ENCODE measurements at regions not wholly inside any gene's neighbourhood (a gene's known extent, or its start where the extent isn't known, plus 50 kb on each side); places are given as distances from the start of the nearest gene placed in this dataset.

DNA sequence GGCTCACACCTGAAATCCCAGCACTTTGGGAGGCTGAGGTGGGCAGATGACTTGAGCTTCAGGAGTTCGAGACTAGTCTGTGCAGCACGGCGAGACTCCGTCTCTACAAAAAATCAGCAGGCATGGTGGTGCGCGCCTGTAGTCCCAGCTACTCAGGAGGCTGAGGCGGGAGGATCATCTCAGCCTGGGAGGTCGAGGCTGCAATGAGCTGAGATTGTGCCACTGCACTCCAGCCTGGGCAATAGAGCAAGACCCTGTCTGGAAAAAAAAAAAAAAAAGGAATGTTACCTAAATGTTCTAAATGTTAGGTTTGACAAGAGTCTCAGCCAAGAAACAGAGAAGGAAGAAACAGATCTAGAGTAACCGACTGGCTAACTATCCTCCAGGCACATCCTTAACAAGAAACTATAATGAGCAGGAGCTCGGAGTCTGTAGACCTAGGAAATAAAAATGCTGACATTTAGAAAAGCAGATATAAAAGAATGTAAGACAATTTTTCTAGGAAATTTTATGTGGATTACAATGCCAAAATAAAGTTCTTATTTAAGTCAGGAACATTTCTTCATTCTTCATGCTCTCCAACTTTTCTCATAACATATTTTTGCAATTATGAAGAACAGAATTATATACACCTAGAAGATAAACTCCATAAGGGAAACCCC lies 166.6 kb upstream of the TBCA start:
- H3K27ac ChIP-seq, result no peak overlapping the region
- no peaks in the 10 kb centered on the region for H3K27me3 ChIP-seq
- DNase-seq (ENCODE audit: low spot score), result no peak
- no peak overlapping the region for H3K4me3 ChIP-seq
- TF ChIP-seq, protein P1, sequence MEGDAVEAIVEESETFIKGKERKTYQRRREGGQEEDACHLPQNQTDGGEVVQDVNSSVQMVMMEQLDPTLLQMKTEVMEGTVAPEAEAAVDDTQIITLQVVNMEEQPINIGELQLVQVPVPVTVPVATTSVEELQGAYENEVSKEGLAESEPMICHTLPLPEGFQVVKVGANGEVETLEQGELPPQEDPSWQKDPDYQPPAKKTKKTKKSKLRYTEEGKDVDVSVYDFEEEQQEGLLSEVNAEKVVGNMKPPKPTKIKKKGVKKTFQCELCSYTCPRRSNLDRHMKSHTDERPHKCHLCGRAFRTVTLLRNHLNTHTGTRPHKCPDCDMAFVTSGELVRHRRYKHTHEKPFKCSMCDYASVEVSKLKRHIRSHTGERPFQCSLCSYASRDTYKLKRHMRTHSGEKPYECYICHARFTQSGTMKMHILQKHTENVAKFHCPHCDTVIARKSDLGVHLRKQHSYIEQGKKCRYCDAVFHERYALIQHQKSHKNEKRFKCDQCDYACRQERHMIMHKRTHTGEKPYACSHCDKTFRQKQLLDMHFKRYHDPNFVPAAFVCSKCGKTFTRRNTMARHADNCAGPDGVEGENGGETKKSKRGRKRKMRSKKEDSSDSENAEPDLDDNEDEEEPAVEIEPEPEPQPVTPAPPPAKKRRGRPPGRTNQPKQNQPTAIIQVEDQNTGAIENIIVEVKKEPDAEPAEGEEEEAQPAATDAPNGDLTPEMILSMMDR (IDR thresholded peaks at IDR 0.05), result no peak
- no peaks in the 10 kb centered on the region for H3K4me1 ChIP-seq
- no peaks in the 10 kb centered on the region for H3K36me3 ChIP-seq
- H3K9me3 ChIP-seq, result peaks cover 0 to 3% of the 10 kb centered on the region in 2 donors

DNA sequence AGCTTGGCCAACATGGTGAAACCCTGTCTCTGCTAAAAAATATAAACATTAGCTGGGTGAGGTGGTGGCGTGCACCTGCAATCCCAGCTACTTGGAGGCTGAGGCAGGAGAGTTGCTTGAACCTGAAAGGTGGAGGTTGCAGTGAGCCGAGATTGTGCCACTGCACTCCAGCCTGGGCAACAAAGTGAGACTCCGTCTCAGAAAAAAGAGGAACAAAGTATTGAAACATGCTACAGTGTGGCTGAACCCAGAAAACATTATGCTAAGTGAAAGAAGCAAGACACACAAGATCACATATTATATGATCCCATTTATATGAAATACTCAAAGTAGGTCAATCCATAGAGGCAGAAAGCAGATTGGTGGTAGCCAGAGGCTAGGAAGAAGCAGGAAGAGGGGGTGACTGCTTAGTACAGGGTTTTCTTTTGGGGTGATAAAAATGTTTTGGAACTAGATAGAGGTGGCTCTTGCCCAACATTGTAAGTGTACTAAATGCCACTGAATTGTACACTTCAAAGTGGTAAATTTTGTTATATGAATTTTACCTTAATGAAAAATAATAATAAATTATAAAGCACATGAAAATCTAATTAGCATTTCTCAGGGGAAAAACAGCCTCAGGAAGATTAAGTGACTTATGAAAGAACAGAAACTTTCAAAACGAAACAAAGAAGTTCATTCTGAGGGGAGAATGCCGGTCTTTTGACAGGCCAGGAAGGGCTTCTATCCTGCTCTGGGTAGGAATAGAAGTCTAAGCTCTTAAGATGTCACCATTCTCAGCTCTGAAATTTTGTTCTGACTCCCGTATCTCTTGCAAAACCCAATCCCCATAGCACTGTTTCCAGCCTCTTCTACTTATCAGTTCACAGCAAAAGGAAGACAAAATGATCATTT lies 161.1 kb upstream of the TBCA start:
- DNase-seq (ENCODE audit: low spot score), result no peak
- H3K4me3 ChIP-seq, result no peak overlapping the region
- no peaks in the 10 kb centered on the region for H3K4me1 ChIP-seq
- no peaks in the 10 kb centered on the region for H3K36me3 ChIP-seq
- H3K27ac ChIP-seq, result no peak overlapping the region
- TF ChIP-seq, protein P1 (IDR thresholded peaks at IDR 0.05), result no peak
- H3K9me3 ChIP-seq, result peaks cover 0 to 3% of the 10 kb centered on the region in 2 donors
- no peaks in the 10 kb centered on the region for H3K27me3 ChIP-seq

DNA sequence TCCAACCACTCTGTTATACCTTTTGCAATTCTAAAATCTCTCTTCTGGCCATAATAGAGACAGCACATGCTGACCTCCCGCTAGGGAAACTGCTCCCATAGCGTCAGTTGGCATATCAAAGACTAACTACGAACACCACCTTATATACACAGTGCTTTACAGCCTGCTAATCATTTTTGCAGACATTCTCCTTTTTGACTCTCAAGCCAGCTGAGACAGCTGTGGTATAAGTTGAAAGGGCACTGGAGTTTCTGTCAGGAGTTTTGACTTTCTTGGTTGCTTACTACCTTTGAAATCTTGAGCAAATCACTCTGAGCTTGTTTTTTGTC lies 160.2 kb upstream of the TBCA start:
- Histone ChIP-seq H3K4me1 (no peaks in the 10 kb centered on the region), H3K27ac (no peak overlapping the region), H3K27me3 (no peaks in the 10 kb centered on the region), H3K4me3 (no peak overlapping the region), H3K9me3 (peaks cover 0 to 3% of the 10 kb centered on the region in 2 donors), H3K36me3 (no peaks in the 10 kb centered on the region)
- DNase-seq (ENCODE audit: low spot score), result no peak
- TF ChIP-seq, protein P1 (IDR thresholded peaks at IDR 0.05), result no peak

DNA sequence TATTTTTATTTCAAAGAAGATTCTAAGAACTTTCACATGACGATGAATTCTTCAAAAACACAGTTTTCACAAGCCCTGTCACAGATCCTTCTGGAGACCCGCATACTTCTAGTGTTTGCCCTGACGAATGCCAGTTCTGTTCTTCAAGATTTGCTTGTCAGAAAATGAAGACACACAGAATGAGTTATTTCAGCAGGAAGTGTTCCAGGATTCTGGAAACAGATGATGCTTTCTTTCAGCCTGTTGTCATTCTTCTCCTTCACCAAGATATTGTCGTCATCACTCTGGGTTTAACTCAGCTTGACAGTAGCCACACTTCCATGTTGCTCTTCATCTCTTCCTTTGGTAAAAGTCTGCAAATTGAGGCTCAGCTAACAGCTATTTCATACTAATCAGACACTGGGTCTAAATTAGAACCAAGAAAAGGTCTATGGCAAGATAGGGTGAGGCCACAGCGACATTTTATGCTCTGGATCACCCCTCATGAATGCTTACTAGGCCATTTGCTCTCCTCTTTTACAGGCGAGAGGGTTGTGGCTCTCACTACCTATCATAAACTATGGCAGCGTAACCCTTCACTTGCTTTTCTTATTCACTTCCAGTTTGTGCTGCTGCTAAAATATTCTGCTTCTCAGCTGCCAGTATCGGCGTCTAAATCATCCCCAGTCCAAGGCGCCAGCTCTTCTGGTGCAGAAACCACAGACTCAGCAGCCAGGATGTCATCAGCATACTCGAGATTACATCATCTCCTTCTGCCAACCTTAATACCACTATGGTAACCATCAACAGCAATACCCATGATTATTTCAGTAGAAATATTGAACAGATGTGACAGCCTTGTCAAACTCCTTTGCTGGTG lies 159.6 kb upstream of the TBCA start:
- Histone ChIP-seq H3K36me3 (no peaks in the 10 kb centered on the region), H3K4me1 (no peaks in the 10 kb centered on the region), H3K27me3 (no peaks in the 10 kb centered on the region), H3K4me3 (no peak overlapping the region), H3K9me3 (peaks cover 0 to 3% of the 10 kb centered on the region in 2 donors), H3K27ac (no peak overlapping the region)
- TF ChIP-seq, protein P1 (IDR thresholded peaks at IDR 0.05), result no peak
- no peak for DNase-seq (ENCODE audit: low spot score)

DNA sequence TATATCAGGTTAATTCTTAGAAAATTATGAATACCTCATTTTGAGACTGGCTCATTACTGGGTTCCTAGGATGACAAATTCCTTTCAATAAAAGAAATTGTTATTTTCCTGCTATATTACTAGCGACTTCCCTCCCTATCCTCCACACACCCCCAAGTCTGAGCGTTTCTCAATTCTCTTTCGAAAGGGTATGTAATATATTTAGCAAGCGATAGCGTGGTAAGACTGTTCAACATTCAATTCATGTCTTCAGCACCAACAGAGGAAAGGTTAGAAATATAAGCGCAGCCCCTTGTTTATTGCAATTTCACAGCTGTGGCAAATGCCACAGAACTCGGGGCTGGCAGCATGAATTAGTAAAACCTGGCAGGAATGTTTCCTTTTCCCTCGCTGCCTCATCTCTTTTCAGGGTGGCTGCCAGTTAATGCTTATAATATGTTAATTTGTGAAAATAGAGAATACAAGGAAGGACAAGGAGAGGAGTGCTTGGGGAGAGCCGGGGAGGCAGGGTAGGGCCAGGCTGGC lies 152.7 kb upstream of the TBCA start:
- Histone ChIP-seq H3K9me3 (no peaks in the 10 kb centered on the region), H3K36me3 (no peaks in the 10 kb centered on the region), H3K4me1 (no peaks in the 10 kb centered on the region), H3K4me3 (no peak overlapping the region), H3K27me3 (no peaks in the 10 kb centered on the region), H3K27ac (no peak overlapping the region)
- TF ChIP-seq, protein P1 (IDR thresholded peaks at IDR 0.05), result no peak
- DNase-seq (ENCODE audit: low spot score), result no peak

Measured in right atrium auricular region (tissue), 2 donors.